ENCODE measurements at regions not wholly inside any gene's neighbourhood (a gene's known extent, or its start where the extent isn't known, plus 50 kb on each side); places are given as distances from the start of the nearest gene placed in this dataset.

DNA sequence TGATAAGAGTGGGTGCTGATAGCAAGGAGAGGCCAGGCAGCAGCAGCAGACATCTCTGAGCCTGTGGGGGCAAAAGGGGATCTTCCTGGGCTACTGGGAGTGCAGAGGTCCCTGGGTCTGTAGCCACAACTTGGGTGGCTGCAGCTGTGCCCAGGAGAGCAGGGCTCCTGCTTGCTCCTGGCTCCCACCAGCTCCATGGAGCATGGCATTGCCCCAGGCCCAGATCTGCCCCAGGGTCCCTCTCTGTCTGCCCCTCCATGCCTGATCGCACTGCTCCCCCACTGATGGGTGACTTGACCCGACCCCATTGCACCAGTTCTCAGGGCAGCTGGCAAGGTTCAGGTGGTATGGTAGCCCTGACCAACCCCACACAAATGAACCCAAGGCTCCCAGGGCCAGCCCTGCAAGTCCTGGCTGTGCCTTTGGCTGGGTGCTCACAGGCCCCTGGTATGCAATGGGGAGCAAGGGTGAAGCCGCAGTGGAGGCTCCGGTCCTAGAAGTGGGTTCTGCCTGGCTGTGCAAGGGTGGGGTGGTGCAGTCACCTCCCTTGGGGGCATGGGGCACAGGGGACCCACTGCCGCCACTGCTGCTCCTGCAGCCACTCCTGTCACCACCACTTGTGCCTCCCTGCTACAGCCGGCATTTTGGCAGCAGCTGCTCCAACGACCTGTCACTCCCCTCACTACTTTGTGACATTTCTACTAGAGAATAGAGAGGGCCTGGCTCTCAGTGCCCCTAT is 184.9 kb downstream of the NPFFR2 start:
- Histone ChIP-seq H3K27ac (ENCODE audit: control insufficient read depth, insufficient read depth, low read length) (no peak overlapping the region), H3K9ac (ENCODE audit: control insufficient read depth, extremely low read depth, insufficient read depth, low read length) (no peak overlapping the region), H4K20me1 (ENCODE audit: control insufficient read depth, extremely low read depth, insufficient read depth, low read length) (no peaks in the 10 kb centered on the region), H3K9me3 (ENCODE audit: control insufficient read depth, low read depth, low read length) (no peaks in the 10 kb centered on the region), H3K36me3 (ENCODE audit: control insufficient read depth in 2 of 2, extremely low read depth in 1 of 2, insufficient read depth in 2 of 2, low read length in 2 of 2) (no peaks in the 10 kb centered on the region), H3K79me2 (ENCODE audit: control insufficient read depth, insufficient read depth, low read length) (no peaks in the 10 kb centered on the region), H3K4me1 (ENCODE audit: control insufficient read depth, extremely low read depth, insufficient read depth, low read length) (no peaks in the 10 kb centered on the region), H3K4me2 (ENCODE audit: control insufficient read depth, extremely low read depth, insufficient read depth, low read depth, low read length) (no peak overlapping the region), H3K27me3 (ENCODE audit: control insufficient read depth, extremely low read depth, insufficient read depth, low read length) (no peaks in the 10 kb centered on the region), H3K9me1 (ENCODE audit: control insufficient read depth, extremely low read depth, insufficient read depth, low read length) (no peaks in the 10 kb centered on the region), H2AFZ (ENCODE audit: control insufficient read depth, low read length) (no peak overlapping the region), H3K4me3 (ENCODE audit: control insufficient read depth in 2 of 3, extremely low read depth in 1 of 3, insufficient read depth in 2 of 3, low read depth in 1 of 3, low read length in 3 of 3) (no peak overlapping the region)
- no peak for FAIRE-seq
- dilution Hi-C loops (cut with MboI; ENCODE audit: extremely low pct_ligation_motif_present, low sequenced_read_pairs): no loop called here
- no peak for TF ChIP-seq EZH2 (IDR thresholded peaks at IDR 0.05; ENCODE audit: low read length)
- TF ChIP-seq, protein P1, sequence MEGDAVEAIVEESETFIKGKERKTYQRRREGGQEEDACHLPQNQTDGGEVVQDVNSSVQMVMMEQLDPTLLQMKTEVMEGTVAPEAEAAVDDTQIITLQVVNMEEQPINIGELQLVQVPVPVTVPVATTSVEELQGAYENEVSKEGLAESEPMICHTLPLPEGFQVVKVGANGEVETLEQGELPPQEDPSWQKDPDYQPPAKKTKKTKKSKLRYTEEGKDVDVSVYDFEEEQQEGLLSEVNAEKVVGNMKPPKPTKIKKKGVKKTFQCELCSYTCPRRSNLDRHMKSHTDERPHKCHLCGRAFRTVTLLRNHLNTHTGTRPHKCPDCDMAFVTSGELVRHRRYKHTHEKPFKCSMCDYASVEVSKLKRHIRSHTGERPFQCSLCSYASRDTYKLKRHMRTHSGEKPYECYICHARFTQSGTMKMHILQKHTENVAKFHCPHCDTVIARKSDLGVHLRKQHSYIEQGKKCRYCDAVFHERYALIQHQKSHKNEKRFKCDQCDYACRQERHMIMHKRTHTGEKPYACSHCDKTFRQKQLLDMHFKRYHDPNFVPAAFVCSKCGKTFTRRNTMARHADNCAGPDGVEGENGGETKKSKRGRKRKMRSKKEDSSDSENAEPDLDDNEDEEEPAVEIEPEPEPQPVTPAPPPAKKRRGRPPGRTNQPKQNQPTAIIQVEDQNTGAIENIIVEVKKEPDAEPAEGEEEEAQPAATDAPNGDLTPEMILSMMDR (optimal IDR thresholded peaks at IDR 0.05 in 1 of 3, IDR thresholded peaks at IDR 0.05 in 1 of 3, conservative IDR thresholded peaks at IDR 0.05 in 1 of 3; ENCODE audit: extremely low read depth in 1 of 3, insufficient read depth in 2 of 3, low read length in 3 of 3): no peak
- no peak for DNase-seq (ENCODE audit: low read depth, low spot score)

DNA sequence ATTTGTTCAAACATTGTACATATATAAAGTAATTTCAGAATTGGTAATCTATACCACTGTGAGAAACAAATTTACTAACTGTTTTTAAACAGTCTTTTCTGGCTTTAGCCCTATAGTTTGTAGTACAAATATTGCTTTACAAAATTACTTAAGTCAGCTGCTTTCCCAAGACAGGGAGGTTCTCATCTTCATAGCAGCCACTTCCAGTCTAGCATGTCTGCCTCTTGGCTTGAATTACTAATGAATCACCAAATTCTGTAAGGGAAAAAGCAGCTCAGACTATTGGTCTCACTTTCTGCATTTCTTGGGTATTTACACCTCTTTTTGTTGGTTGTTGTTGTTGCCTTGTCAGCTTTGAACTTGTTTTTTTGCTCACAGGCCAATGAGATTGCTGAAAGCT is 187.2 kb downstream of the NPFFR2 start:
- H3K27ac ChIP-seq (ENCODE audit: control insufficient read depth, insufficient read depth, low read length): no peak overlapping the region
- H3K9me1 ChIP-seq (ENCODE audit: control insufficient read depth, extremely low read depth, insufficient read depth, low read length): no peaks in the 10 kb centered on the region
- TF ChIP-seq, protein P1 (optimal IDR thresholded peaks at IDR 0.05 in 1 of 3, IDR thresholded peaks at IDR 0.05 in 1 of 3, conservative IDR thresholded peaks at IDR 0.05 in 1 of 3; ENCODE audit: extremely low read depth in 1 of 3, insufficient read depth in 2 of 3, low read length in 3 of 3): no peak
- TF ChIP-seq EZH2 (IDR thresholded peaks at IDR 0.05; ENCODE audit: low read length): no peak
- FAIRE-seq: no peak
- H3K36me3 ChIP-seq (ENCODE audit: control insufficient read depth in 2 of 2, extremely low read depth in 1 of 2, insufficient read depth in 2 of 2, low read length in 2 of 2): no peaks in the 10 kb centered on the region
- dilution Hi-C loops (cut with MboI; ENCODE audit: extremely low pct_ligation_motif_present, low sequenced_read_pairs): no loop called here
- H3K4me2 ChIP-seq (ENCODE audit: control insufficient read depth, extremely low read depth, insufficient read depth, low read depth, low read length): no peak overlapping the region
- H3K9ac ChIP-seq (ENCODE audit: control insufficient read depth, extremely low read depth, insufficient read depth, low read length): no peak overlapping the region
- no peak overlapping the region for H3K4me3 ChIP-seq (ENCODE audit: control insufficient read depth in 2 of 3, extremely low read depth in 1 of 3, insufficient read depth in 2 of 3, low read depth in 1 of 3, low read length in 3 of 3)
- H2AFZ ChIP-seq (ENCODE audit: control insufficient read depth, low read length): no peak overlapping the region
- H3K27me3 ChIP-seq (ENCODE audit: control insufficient read depth, extremely low read depth, insufficient read depth, low read length): no peaks in the 10 kb centered on the region
- H3K9me3 ChIP-seq (ENCODE audit: control insufficient read depth, low read depth, low read length): no peaks in the 10 kb centered on the region
- no peaks in the 10 kb centered on the region for H4K20me1 ChIP-seq (ENCODE audit: control insufficient read depth, extremely low read depth, insufficient read depth, low read length)
- H3K79me2 ChIP-seq (ENCODE audit: control insufficient read depth, insufficient read depth, low read length): no peaks in the 10 kb centered on the region
- H3K4me1 ChIP-seq (ENCODE audit: control insufficient read depth, extremely low read depth, insufficient read depth, low read length): no peaks in the 10 kb centered on the region
- DNase-seq (ENCODE audit: low read depth, low spot score): no peak

All from keratinocyte (primary cell).